ENCODE measurements at regions not wholly inside any gene's neighbourhood (a gene's known extent, or its start where the extent isn't known, plus 50 kb on each side); places are given as distances from the start of the nearest gene placed in this dataset.

GRCh38 chr21:35116777-35117176 lies 67.7 kb upstream of the RUNX1 start (continued):
- TF ChIP-seq ZNF646 (CRISPR knock-in tag; IDR thresholded peaks at IDR 0.05) = no peak
- TF ChIP-seq ZNF451 (CRISPR knock-in tag; IDR thresholded peaks at IDR 0.05) = no peak

GRCh38 chr21:35113064-35113463 lies 64.0 kb upstream of the RUNX1 start:
- in situ Hi-C loops (cut with HindIII; ENCODE audit: extremely low pct_ligation_motif_present, low pct_unique_long_range_greater_than_20kb) (no loop called here), intact Hi-C loops (cut with micrococcal nuclease; ENCODE audit: unreplicated experiment) (no loop called here)
- H2AFZ ChIP-seq (ENCODE audit: low read length) = no peak overlapping the region
- CTCF ChIA-PET (ENCODE audit: low intra/inter-chr PET ratio, low total read pairs) = no interaction called here
- ATAC-seq = no peak
- no peaks in the 10 kb centered on the region for H3K36me3 ChIP-seq (replicated peaks in 1 of 2; ENCODE audit: control insufficient read depth in 1 of 2, insufficient read depth in 2 of 2, low read length in 2 of 2)
- H3K9ac ChIP-seq (ENCODE audit: insufficient read depth, low read depth, low read length) = no peak overlapping the region
- H4K20me1 ChIP-seq (ENCODE audit: insufficient read depth, low read length) = no peaks in the 10 kb centered on the region
- no peak for DNase-seq (ENCODE audit: low spot score)
- no peaks in the 10 kb centered on the region for H3K4me1 ChIP-seq (ENCODE audit: insufficient read depth, low read length)
- H3K27ac ChIP-seq (ENCODE audit: extremely low read length, insufficient read depth, low read length) = no peak overlapping the region
- H3K4me2 ChIP-seq (ENCODE audit: low read depth, low read length) = no peak overlapping the region
- no peak for TF ChIP-seq STAG1 (CRISPR knock-in tag; IDR thresholded peaks at IDR 0.05)
- no peaks in the 10 kb centered on the region for H3K9me3 ChIP-seq (ENCODE audit: low read length)
- H3K27me3 ChIP-seq (ENCODE audit: control insufficient read depth in 1 of 2, insufficient read depth in 2 of 2, low read length in 2 of 2) = no peaks in the 10 kb centered on the region
- H3K79me2 ChIP-seq (ENCODE audit: insufficient read depth, low read length) = no peaks in the 10 kb centered on the region
- H3K4me3 ChIP-seq (replicated peaks in 1 of 3; ENCODE audit: insufficient read depth in 1 of 3, low read depth in 2 of 3, low read length in 3 of 3) = no peak overlapping the region
- BruUV-seq (replicated peaks) = no TSS peak
- no peak for FAIRE-seq
- 0% methylated on average over 2 of the region's 2 CpGs for WGBS (ENCODE audit: low lambda C conversion rate)
- POLR2A ChIA-PET = no interaction called here

Data from HepG2 (cell line).